Natural killer cell (primary cell): ENCODE measurements at regions not wholly inside any gene's neighbourhood (a gene's known extent, or its start where the extent isn't known, plus 50 kb on each side); places are given as distances from the start of the nearest gene placed in this dataset.
"Not testable (repeated sequence)": the region's sequence is repeated elsewhere in the genome, so short reads cannot be mapped to it uniquely, and the experiment has no call there.

ENCODE experiments used
- ATAC-seq, 3 donors: fragments of 150-1000 bp in 2 of 3; fragments of 200-7000 bp in 1 of 3; cut with Tn5 transposase; 1 replicate in 1 of 3; 2 replicates in 2 of 3; pipeline ENCODE4 v1.10.0; 2021; ENCODE audit warnings: mild to moderate bottlenecking in 2 of 3, moderate library complexity in 2 of 3
- DNase-seq, 2 donors: peaks; one replicate each; pipeline versions ENCODE4 v3.0.0 to v3.0.0-alpha.2; 2013 to 2021; ENCODE audit warnings: mixed read lengths in 1 of 2
- H3K27ac ChIP-seq: one replicate; pipeline ENCODE4 v1.5.1; 2013; ENCODE audit warnings: mild to moderate bottlenecking, low read length
- H3K27me3 ChIP-seq: one replicate; pipeline ENCODE4 v1.6.1; 2013; ENCODE audit warnings: low read length; ENCODE audit not compliant: control insufficient read depth, insufficient read depth
- H3K36me3 ChIP-seq: one replicate; pipeline ENCODE4 v1.6.1; 2013; ENCODE audit warnings: low read length; ENCODE audit not compliant: control insufficient read depth, insufficient read depth
- H3K4me1 ChIP-seq: one replicate; pipeline ENCODE4 v1.6.1; 2013; ENCODE audit warnings: low read length; ENCODE audit not compliant: control insufficient read depth, insufficient read depth
- H3K4me3 ChIP-seq: one replicate; pipeline ENCODE4 v1.5.1; 2013; ENCODE audit warnings: low read length
- H3K9me3 ChIP-seq: one replicate; pipeline ENCODE4 v1.6.1; 2013; ENCODE audit warnings: low read length; ENCODE audit not compliant: control insufficient read depth, insufficient read depth
- H3K27ac Mint-ChIP-seq, 2 donors: one replicate each; pipeline ENCODE4 v1.8.0; 2022; ENCODE audit warnings: mild to moderate bottlenecking in 2 of 2, mixed read lengths in 2 of 2, moderate library complexity in 1 of 2
- H3K27me3 Mint-ChIP-seq, 2 donors: one replicate each; pipeline ENCODE4 v1.8.0; 2022; ENCODE audit warnings: low read depth in 2 of 2, mixed read lengths in 2 of 2
- H3K36me3 Mint-ChIP-seq: one replicate; pipeline ENCODE4 v1.8.0; 2022; ENCODE audit warnings: mixed read lengths
- H3K4me1 Mint-ChIP-seq, 2 donors: one replicate each; pipeline ENCODE4 v1.8.0; 2022; ENCODE audit warnings: mixed read lengths in 2 of 2
- H3K4me3 Mint-ChIP-seq: one replicate; pipeline ENCODE4 v1.8.0; 2022; ENCODE audit warnings: mild to moderate bottlenecking, moderate library complexity, mixed read lengths
- H3K9me3 Mint-ChIP-seq, 2 donors: one replicate each; pipeline ENCODE4 v1.8.0; 2022; ENCODE audit warnings: mixed read lengths in 2 of 2
- WGBS: methylation state at CpG from one replicate; pipeline ENCODE4 v1.1.7; 2013; ENCODE audit warnings: missing lambda C conversion rate; ENCODE audit not compliant: insufficient coverage; 5-methylcytosine and 5-hydroxymethylcytosine counted together
- intact Hi-C: fragments of 100-400 bp; cut with micrococcal nuclease; formaldehyde crosslinking; loops from one replicate; pipeline ENCODE4 v1.14.2; 2022
- TF ChIP-seq, protein P1 (sequence below): fragments of 200-600 bp; IDR thresholded peaks from one replicate; pipeline ENCODE4 v1.8.0; 2022; ENCODE audit warnings: antibody characterized with exemption

DNA sequence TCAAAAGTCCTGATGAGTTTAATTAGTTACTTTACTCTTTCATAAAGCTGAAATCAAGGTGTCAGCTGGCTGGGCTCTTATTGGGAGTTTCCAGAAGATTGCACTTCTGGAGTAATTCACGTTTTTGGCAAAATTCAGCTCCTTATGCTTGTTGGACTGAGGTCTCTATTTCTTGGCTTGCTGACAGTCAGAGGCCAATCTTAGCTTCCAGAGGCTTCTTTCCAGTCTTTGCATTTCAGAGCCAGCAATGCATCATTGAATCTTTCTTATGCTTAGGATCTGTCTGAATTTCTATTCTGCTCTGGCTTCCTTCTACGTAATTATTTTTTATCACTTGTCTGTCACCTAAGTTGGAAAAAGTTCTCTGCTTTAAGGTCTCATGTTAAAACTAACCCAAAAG lies 91.4 kb upstream of the SYN3 start:
- no peaks in the 10 kb centered on the region for H3K4me1 Mint-ChIP-seq
- H3K27ac Mint-ChIP-seq = no peak overlapping the region
- H3K9me3 Mint-ChIP-seq = peaks cover 0 to 2% of the 10 kb centered on the region in 2 donors
- Histone ChIP-seq H3K36me3 (no peaks in the 10 kb centered on the region), H3K4me3 (no peak overlapping the region), H3K27ac (no peak overlapping the region), H3K4me1 (no peaks in the 10 kb centered on the region), H3K27me3 (no peaks in the 10 kb centered on the region), H3K9me3 (no peaks in the 10 kb centered on the region)
- H3K27me3 Mint-ChIP-seq = peaks cover 0 to 2% of the 10 kb centered on the region in 2 donors
- no peak for ATAC-seq
- no peak overlapping the region for H3K4me3 Mint-ChIP-seq
- TF ChIP-seq, protein P1, sequence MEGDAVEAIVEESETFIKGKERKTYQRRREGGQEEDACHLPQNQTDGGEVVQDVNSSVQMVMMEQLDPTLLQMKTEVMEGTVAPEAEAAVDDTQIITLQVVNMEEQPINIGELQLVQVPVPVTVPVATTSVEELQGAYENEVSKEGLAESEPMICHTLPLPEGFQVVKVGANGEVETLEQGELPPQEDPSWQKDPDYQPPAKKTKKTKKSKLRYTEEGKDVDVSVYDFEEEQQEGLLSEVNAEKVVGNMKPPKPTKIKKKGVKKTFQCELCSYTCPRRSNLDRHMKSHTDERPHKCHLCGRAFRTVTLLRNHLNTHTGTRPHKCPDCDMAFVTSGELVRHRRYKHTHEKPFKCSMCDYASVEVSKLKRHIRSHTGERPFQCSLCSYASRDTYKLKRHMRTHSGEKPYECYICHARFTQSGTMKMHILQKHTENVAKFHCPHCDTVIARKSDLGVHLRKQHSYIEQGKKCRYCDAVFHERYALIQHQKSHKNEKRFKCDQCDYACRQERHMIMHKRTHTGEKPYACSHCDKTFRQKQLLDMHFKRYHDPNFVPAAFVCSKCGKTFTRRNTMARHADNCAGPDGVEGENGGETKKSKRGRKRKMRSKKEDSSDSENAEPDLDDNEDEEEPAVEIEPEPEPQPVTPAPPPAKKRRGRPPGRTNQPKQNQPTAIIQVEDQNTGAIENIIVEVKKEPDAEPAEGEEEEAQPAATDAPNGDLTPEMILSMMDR = no peak
- no peak for DNase-seq
- intact Hi-C loops = no loop called here
- WGBS = 80% methylated on average over 2 of the region's 2 CpGs
- H3K36me3 Mint-ChIP-seq = no peaks in the 10 kb centered on the region

DNA sequence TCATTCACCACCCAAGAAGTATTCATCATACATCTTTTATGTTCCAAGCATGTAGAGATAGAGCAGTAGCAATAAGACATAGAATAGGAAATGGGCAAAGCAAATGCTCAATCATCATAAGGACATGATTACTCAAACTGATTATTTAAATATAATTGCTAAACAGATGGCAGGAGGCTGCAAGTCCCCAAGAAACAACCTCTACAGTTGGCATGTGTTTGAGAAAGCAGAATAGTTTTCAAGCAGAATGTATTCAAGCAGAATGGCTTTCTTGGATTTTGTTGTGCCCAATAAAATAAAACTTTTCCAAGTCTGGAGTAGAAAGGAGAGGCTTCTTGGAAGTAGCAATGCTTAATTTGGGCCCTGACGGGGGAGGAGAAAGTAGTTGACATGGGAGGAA lies 86.5 kb upstream of the SYN3 start:
- Histone ChIP-seq H3K9me3 (no peaks in the 10 kb centered on the region), H3K27ac (no peak overlapping the region), H3K27me3 (no peaks in the 10 kb centered on the region), H3K4me1 (no peaks in the 10 kb centered on the region), H3K4me3 (no peak overlapping the region), H3K36me3 (no peaks in the 10 kb centered on the region)
- intact Hi-C loops = no loop called here
- 67% methylated on average over 1 of the region's 1 CpG for WGBS
- TF ChIP-seq, protein P1 = no peak
- no peaks in the 10 kb centered on the region for H3K27me3 Mint-ChIP-seq
- H3K4me1 Mint-ChIP-seq = no peaks in the 10 kb centered on the region
- no peaks in the 10 kb centered on the region for H3K36me3 Mint-ChIP-seq
- ATAC-seq = no peak
- DNase-seq = no peak
- no peak overlapping the region for H3K27ac Mint-ChIP-seq
- peaks cover 0 to 2% of the 10 kb centered on the region in 2 donors for H3K9me3 Mint-ChIP-seq
- no peak overlapping the region for H3K4me3 Mint-ChIP-seq

DNA sequence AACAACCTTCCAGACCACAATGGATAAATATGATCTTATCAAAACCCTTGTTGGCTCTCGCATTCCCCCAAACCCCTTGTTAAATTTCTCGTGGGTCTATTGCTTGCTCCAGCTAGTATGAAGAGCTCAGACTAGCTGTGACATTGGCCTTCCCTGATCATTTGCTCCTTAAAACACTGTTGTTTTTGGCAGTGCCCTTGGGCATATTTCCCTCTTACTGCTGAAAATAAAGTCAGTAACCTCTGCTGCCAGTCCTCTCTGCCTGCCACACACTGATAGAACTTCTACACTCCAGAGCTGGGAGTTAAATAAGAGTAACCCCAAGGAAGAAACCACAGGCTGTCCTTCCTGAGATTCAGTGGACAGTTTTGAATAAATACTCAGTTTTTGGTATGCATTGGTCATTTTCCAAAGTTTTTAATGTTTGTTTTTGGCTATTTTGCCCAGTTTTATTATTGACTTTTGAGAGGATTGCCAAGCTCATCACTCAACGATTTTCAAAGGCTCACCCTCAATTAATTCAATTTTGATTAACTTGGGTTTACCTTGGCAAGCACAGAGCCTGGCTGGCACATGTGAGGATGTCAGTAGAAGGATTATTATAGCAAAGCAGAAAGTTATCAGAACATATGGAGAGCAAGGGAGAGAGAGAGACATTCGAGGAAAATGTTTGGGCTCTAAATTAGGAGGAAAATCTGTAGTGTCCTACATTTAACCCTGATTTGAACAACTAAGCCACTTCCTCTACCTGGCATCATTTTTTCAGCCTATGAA lies 84.3 kb upstream of the SYN3 start:
- H3K27ac Mint-ChIP-seq = no peak overlapping the region
- TF ChIP-seq, protein P1 = no peak
- intact Hi-C loops = no loop called here
- DNase-seq = no peak
- Histone ChIP-seq H3K27ac (no peak overlapping the region), H3K9me3 (no peaks in the 10 kb centered on the region), H3K4me1 (no peaks in the 10 kb centered on the region), H3K4me3 (no peak overlapping the region), H3K36me3 (no peaks in the 10 kb centered on the region), H3K27me3 (no peaks in the 10 kb centered on the region)
- 46% methylated on average over 3 of the region's 4 CpGs for WGBS
- ATAC-seq = no peak
- H3K4me1 Mint-ChIP-seq = no peaks in the 10 kb centered on the region
- no peaks in the 10 kb centered on the region for H3K36me3 Mint-ChIP-seq
- peaks cover 0 to 3% of the 10 kb centered on the region in 2 donors for H3K27me3 Mint-ChIP-seq
- peaks cover 2% of the 10 kb centered on the region in 2 donors for H3K9me3 Mint-ChIP-seq
- no peak overlapping the region for H3K4me3 Mint-ChIP-seq

DNA sequence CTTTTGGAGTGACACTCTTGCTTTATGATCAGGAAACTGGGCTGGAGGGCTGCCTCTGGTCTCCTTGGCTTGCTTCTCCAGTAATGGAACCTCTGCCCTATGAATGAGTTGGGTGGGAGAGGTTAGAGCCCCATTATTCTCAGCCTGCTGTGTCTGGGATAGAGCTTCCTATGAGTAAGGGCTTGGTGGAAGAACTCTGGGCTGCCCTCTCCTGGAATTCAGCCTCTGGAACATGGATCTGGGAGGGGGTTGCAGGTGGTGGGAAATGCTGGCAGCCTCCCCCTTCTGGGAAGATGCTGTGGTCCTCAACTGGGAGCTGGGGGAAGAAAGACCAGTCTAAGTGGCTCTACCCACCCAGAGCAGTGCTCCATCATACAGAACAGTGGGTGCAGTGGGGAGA lies 81.8 kb upstream of the SYN3 start:
- Histone ChIP-seq H3K27me3 (no peaks in the 10 kb centered on the region), H3K27ac (no peak overlapping the region), H3K4me1 (no peaks in the 10 kb centered on the region), H3K4me3 (no peak overlapping the region), H3K36me3 (no peaks in the 10 kb centered on the region), H3K9me3 (no peaks in the 10 kb centered on the region)
- intact Hi-C loops = no loop called here
- no peak for DNase-seq
- ATAC-seq = no peak
- Mint-ChIP-seq H3K4me3 (no peak overlapping the region), H3K4me1 (no peaks in the 10 kb centered on the region), H3K27ac (no peak overlapping the region), H3K36me3 (no peaks in the 10 kb centered on the region), H3K27me3 (peaks cover 0 to 3% of the 10 kb centered on the region in 2 donors), H3K9me3 (peaks cover 2% of the 10 kb centered on the region in 2 donors)
- TF ChIP-seq, protein P1 = no peak

DNA sequence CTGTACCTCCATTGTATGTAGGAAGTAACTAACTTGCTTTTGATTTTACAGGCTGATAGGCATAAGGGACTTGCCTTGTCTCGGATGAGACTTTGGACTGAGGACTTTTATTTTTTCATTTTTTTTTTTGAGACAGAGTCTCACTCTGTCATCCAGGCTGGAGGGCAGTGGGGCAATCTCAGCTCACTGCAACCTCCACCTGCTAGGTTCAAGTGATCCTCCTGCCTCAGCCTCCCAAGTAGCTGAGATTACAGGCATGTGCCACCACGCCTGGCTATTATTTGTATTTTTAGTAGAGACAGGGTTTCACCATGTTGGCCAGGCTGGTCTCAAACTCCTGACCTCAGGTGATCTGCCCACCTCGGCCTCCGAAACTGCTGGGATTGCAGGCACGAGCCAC lies 80.2 kb upstream of the SYN3 start:
- WGBS = 85% methylated on average over 5 of the region's 5 CpGs
- H3K27me3 Mint-ChIP-seq = not testable (repeated sequence)

More for the DNA sequence above, 80.2 kb upstream of the SYN3 start:
- ATAC-seq, H3K27ac ChIP-seq, H3K36me3 ChIP-seq, H3K27me3 ChIP-seq, H3K9me3 Mint-ChIP-seq, H3K9me3 ChIP-seq, H3K4me3 Mint-ChIP-seq, H3K27ac Mint-ChIP-seq, H3K4me1 Mint-ChIP-seq, DNase-seq, intact Hi-C loops, H3K4me3 ChIP-seq, H3K4me1 ChIP-seq, H3K36me3 Mint-ChIP-seq: not testable (repeated sequence)
